Activated T-helper 9 cell treated with anti-CD3 and anti-CD28 coated beads, Interleukin-2, amount 50 U/mL, for 16 hours (primary cell): ENCODE measurements at regions not wholly inside any gene's neighbourhood (a gene's known extent, or its start where the extent isn't known, plus 50 kb on each side); places are given as distances from the start of the nearest gene placed in this dataset.

Experiments used
- DNase-seq: peaks from one replicate; pipeline ENCODE4 v3.0.0-alpha.2; 2020; ENCODE audit warnings: low read depth

- no peak for DNase-seq
Observed at GRCh38 chr21:25005388-25005787, 601.9 kb downstream of the MRPL39 start.

GRCh38 chr21:25002676-25003075 is 604.6 kb downstream of the MRPL39 start:
- no peak for DNase-seq

- DNase-seq = no peak
Observed at GRCh38 chr21:24995216-24995615, 612.1 kb downstream of the MRPL39 start.

- DNase-seq = no peak
Observed at GRCh38 chr21:24994717-24995116, 612.6 kb downstream of the MRPL39 start.

- DNase-seq = no peak
Observed at GRCh38 chr21:24989516-24989915, 617.8 kb downstream of the MRPL39 start.

- DNase-seq = no peak
Observed at GRCh38 chr21:24988941-24989340, 618.3 kb downstream of the MRPL39 start.

GRCh38 chr21:24976238-24976637 is 631.0 kb downstream of the MRPL39 start:
- no peak for DNase-seq

GRCh38 chr21:24969068-24969467 is 638.2 kb downstream of the MRPL39 start:
- DNase-seq = no peak

- no peak for DNase-seq
Observed at GRCh38 chr21:24955275-24955961, 651.9 kb downstream of the MRPL39 start.

GRCh38 chr21:24948186-24948585 is 659.1 kb downstream of the MRPL39 start:
- no peak for DNase-seq

- DNase-seq = no peak
Observed at GRCh38 chr21:24945910-24946309, 661.4 kb downstream of the MRPL39 start.

GRCh38 chr21:24941316-24942185 is 665.7 kb downstream of the MRPL39 start:
- no peak for DNase-seq

GRCh38 chr21:24939291-24939690 is 668.0 kb downstream of the MRPL39 start:
- DNase-seq = no peak

GRCh38 chr21:24938573-24938972 is 668.7 kb downstream of the MRPL39 start:
- no peak for DNase-seq

GRCh38 chr21:24935991-24936390 is 671.3 kb downstream of the MRPL39 start:
- no peak for DNase-seq

- no peak for DNase-seq
Observed at GRCh38 chr21:24910591-24910990, 696.7 kb downstream of the MRPL39 start.

- DNase-seq = no peak
Observed at GRCh38 chr21:24903994-24904635, 703.2 kb downstream of the MRPL39 start.

GRCh38 chr21:24899138-24899537 is 708.1 kb downstream of the MRPL39 start:
- DNase-seq = no peak

GRCh38 chr21:24897883-24898282 is 709.4 kb downstream of the MRPL39 start:
- DNase-seq = no peak

GRCh38 chr21:24896735-24897124 is 710.6 kb downstream of the MRPL39 start:
- DNase-seq = no peak

GRCh38 chr21:24895885-24896734 is 711.2 kb downstream of the MRPL39 start:
- DNase-seq = no peak

GRCh38 chr21:24894324-24894723 is 713.0 kb downstream of the MRPL39 start:
- DNase-seq = no peak
